ENCODE measurements at regions not wholly inside any gene's neighbourhood (a gene's known extent, or its start where the extent isn't known, plus 50 kb on each side); places are given as distances from the start of the nearest gene placed in this dataset.

DNA sequence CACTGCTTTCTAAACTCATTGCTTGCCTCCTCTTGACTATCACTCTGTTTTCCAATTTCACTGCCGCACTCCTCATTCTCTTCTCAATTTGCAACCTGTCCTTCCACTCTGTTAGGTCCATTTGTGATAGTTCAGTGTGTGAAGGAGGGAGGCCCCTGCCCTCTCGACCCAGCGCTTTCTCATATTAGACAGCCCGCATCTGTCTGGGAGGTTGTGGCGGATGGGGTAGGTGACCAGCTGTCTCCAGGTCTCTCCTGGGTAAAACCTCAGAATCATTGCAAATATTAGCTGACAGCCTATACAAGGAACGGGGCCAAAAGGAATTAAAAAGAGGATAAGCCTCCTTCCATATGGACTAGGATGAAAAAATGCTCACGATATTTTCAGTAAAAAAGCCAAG is 358.3 kb downstream of the SHQ1 start:
- Mint-ChIP-seq H3K4me3 (no peak overlapping the region), H3K4me1 (ENCODE audit: low read depth) (peaks cover 27% of the 10 kb centered on the region), H3K36me3 (ENCODE audit: insufficient read depth) (peaks cover 5% of the 10 kb centered on the region), H3K27me3 (ENCODE audit: low read depth) (no peaks in the 10 kb centered on the region), H3K9me3 (peaks cover 7% of the 10 kb centered on the region)
- no peak for DNase-seq
- no peak for ATAC-seq

DNA sequence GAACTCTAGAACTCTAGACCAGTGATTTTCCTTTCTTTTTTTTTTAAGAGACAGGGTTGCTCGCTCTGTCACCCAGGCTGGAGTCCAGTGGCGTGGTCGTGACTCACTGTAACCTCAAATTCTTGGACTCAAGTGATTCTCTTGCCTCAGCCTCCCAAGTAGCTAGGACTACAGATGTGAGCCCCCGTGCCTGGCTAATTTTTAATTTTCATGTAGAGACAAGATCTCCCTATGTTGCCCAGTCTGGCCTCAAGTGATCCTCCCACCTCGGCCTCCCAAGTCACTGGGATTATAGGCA is 359.6 kb downstream of the SHQ1 start:
- peaks cover 5% of the 10 kb centered on the region for H3K36me3 Mint-ChIP-seq (ENCODE audit: insufficient read depth)
- DNase-seq (no peak), ATAC-seq (no peak)
- H3K27me3 Mint-ChIP-seq (ENCODE audit: low read depth), result no peaks in the 10 kb centered on the region
- H3K4me3 Mint-ChIP-seq, result no peak overlapping the region
- H3K9me3 Mint-ChIP-seq, result peaks cover under 1% of the 10 kb centered on the region
- H3K4me1 Mint-ChIP-seq (ENCODE audit: low read depth), result peaks cover 38% of the 10 kb centered on the region

DNA sequence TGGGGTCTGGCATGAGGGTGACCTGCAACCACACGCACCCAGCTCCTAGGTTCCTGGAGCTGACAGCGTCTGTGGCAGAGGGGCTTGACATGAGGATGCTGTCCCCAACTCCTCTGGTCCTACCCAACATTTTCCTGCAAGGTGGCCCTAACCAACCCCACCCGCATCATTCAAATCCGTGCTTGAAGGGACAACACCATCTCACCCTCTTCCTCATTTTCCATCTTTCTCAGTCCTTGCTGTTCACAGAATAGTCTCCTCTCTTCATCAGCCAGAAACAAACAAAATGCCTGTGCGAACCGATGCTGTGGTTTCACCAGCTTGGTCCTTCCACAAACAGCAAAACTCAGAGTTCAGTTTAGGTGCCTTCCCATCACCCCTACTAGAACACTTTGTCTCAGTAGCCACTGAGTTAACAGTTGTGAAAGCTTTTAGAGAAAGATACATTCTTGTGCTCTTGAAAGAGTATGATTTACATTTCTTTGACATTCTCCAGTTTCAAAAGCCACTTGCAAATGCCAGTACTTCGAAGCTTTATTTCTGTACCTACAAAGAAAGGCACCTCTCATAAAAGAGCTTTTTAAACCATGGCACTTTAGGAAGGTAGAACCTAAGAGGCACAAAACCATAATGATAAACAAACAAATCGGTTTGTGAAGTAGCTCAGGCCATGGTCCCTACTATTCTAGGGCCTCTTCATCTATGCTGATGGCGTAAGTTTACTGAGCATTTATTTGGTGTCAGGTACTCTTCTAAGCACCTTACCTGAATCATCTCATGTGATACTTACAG is 360.1 kb downstream of the SHQ1 start:
- H3K27me3 Mint-ChIP-seq (ENCODE audit: low read depth), result no peaks in the 10 kb centered on the region
- no peak overlapping the region for H3K4me3 Mint-ChIP-seq
- no peaks in the 10 kb centered on the region for H3K9me3 Mint-ChIP-seq
- no peak for DNase-seq
- peaks cover 41% of the 10 kb centered on the region for H3K4me1 Mint-ChIP-seq (ENCODE audit: low read depth)
- H3K36me3 Mint-ChIP-seq (ENCODE audit: insufficient read depth), result peaks cover 5% of the 10 kb centered on the region
- ATAC-seq, result no peak

DNA sequence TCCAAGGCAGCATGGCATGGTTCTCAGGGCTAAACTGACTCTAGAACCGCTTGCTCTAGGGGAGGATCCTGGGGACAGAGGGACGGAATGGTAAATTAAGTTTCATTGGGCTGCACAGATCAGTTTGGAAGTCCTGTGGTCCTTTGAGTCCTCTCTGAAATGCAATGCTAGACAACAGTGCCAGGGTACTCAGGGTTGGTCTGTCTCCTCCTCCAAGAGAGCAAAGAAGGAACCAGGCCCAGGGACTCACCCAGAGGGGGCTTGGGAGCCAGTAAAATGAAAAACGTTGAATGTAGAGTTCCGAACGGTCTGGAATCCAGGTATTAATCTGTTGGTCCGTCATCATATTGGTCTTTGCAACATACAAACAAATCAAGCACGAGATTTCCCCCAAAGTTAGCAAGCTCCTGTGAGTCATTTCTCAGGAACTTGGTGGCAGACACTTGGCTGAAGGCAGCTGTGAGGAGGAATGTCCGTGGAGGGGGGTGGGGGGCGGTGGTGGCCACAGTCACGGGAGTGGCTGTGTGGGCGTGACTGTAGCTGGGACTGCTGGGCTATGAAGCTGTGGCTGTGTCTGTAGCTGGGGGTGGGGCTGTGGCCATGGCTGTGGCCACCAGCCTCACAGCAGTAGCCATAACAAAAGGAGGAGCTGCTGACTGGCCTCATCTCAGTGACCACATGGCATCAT is 361.0 kb downstream of the SHQ1 start:
- ATAC-seq (peak; percentile 30 to 49), DNase-seq (peak; percentile 18)
- Mint-ChIP-seq H3K36me3 (ENCODE audit: insufficient read depth) (peaks cover 5% of the 10 kb centered on the region), H3K4me3 (no peak overlapping the region), H3K9me3 (no peaks in the 10 kb centered on the region), H3K4me1 (ENCODE audit: low read depth) (peaks cover 50% of the 10 kb centered on the region), H3K27me3 (ENCODE audit: low read depth) (no peaks in the 10 kb centered on the region)

DNA sequence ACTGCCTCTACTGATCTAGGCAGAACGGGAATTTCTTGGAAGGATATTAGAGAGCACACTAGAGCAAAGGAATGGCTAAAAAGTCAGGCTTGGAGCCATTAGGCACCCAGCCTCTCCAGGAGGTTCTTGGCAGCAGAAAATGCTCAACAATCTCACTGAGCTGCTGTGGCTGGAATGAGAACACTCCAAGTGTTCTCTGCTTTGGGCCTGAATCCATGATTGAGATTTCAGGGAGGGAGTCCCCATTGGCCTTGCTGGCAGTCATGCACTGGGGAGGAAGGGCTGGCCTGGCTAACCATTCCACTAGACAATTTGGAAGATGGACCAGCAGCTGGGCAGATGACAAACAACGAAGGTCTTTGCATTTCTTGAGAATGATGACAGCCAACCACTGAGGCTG is 362.6 kb downstream of the SHQ1 start:
- no peak overlapping the region for H3K4me3 Mint-ChIP-seq
- ATAC-seq (no peak), DNase-seq (no peak)
- H3K27me3 Mint-ChIP-seq (ENCODE audit: low read depth), result no peaks in the 10 kb centered on the region
- no peaks in the 10 kb centered on the region for H3K9me3 Mint-ChIP-seq
- peaks cover 5% of the 10 kb centered on the region for H3K36me3 Mint-ChIP-seq (ENCODE audit: insufficient read depth)
- H3K4me1 Mint-ChIP-seq (ENCODE audit: low read depth), result peaks cover 60% of the 10 kb centered on the region

DNA sequence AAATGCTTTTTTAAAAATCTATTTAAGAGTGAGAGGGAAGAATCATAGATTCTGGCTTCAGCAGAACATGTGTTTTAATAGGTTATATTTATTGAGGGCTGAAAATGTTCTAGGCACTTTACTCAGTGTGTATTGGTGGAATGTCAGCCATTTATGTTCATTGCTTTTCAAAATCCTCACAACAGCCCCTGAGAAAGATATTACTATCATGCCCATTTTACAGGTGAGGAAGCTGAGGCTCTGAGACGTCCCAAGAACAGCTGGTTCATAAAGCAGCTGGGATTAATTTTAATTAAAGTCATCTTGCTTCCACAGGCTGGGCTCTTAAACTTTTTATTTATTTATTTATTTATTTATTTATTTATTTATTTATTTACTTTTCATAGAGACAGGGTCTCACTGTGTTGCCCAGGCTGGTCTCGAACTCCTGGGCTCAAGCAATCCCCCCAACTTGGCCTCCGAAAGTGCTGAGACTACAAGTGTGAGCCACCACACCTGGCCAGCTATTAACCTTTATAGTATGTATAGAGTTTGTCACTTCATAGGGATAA is 364.6 kb downstream of the SHQ1 start:
- Mint-ChIP-seq H3K4me1 (ENCODE audit: low read depth) (peaks cover 64% of the 10 kb centered on the region), H3K9me3 (no peaks in the 10 kb centered on the region), H3K27me3 (ENCODE audit: low read depth) (no peaks in the 10 kb centered on the region), H3K4me3 (no peak overlapping the region), H3K36me3 (ENCODE audit: insufficient read depth) (peaks cover 5% of the 10 kb centered on the region)
- DNase-seq (no peak), ATAC-seq (no peak)

DNA sequence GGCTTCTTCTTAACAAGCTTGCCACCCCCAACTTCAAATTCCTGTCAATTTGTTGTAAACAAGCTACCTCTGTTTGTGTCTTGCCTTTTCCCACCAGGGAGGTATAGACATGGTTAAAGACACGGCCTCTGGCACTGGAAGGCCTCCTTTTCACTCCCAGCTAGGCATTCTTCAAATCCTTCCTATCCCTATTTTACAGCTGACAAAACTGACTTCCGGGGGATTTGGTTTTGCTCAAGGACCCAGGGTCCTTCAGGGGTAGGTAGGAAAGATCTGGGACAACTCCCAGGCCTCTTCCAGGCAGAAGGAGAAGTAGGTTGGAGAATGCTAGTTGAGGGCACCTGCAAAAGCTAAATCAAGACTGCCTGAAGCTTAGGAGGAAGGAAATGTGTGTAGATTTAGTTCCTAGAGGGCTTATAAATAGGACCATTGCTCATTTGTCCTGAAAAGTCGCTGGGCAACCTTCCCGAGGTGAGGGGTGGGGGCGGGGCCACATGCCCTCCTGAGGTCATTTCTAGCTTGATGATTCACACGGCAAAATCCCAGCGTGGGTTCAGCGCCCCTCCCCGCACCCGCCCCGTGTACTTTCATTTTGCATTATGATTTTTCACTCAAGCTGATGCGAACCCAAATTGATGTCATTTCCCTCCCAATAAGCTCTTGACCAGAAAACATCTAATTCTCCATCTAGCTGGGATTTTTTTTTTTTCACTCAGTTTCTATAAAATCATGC is 365.5 kb downstream of the SHQ1 start:
- Mint-ChIP-seq H3K9me3 (no peaks in the 10 kb centered on the region), H3K36me3 (ENCODE audit: insufficient read depth) (peaks cover 5% of the 10 kb centered on the region), H3K4me1 (ENCODE audit: low read depth) (peaks cover 58% of the 10 kb centered on the region), H3K4me3 (peak overlapping the region; percentile 62), H3K27me3 (ENCODE audit: low read depth) (no peaks in the 10 kb centered on the region)
- DNase-seq (peak; percentile 75), ATAC-seq (peak; percentile 44 to 48)

DNA sequence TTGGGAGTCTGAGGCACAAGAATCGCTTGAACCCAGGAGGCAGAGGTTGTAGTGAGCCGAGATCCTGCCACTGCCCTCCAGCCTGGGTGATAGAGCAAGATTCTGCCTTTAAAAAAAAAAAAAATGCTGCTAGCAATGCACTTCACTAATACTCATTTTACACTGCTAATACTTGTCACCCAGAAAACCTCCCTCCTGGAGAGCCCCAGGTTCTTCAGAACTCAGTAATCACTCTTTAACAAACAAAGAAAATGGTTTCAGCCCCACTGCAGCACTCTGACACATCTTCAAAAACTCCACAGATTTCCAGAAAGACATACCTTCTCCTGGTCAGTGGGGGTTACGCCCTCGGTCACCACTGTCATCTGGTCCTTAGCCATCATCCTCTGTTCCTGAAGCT is 366.7 kb downstream of the SHQ1 start:
- no peak overlapping the region for H3K4me3 Mint-ChIP-seq
- peaks cover 48% of the 10 kb centered on the region for H3K4me1 Mint-ChIP-seq (ENCODE audit: low read depth)
- peak; percentile 39 to 50 for ATAC-seq
- peaks cover 5% of the 10 kb centered on the region for H3K36me3 Mint-ChIP-seq (ENCODE audit: insufficient read depth)
- DNase-seq, result no peak
- no peaks in the 10 kb centered on the region for H3K9me3 Mint-ChIP-seq
- H3K27me3 Mint-ChIP-seq (ENCODE audit: low read depth), result no peaks in the 10 kb centered on the region

DNA sequence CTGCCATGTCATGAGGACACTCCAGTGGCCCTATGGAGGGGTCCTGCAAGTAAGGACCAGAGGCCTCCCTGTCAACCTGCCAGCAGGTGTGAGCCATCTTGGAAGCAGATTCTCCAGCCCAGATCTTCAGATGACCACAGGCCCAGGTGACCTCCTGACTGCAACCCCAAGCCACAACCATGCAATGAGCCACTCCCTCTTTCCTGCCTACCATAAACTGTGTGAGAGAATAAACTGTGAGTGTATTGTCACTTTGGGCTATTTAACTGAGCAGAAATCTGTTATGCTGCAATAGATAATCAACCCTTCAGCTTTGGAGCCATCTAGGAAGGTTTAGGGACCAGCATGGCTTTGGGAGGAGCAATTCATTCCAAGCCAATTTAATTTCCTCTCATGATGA is 367.9 kb downstream of the SHQ1 start:
- no peak overlapping the region for H3K4me3 Mint-ChIP-seq
- no peaks in the 10 kb centered on the region for H3K27me3 Mint-ChIP-seq (ENCODE audit: low read depth)
- H3K9me3 Mint-ChIP-seq, result no peaks in the 10 kb centered on the region
- ATAC-seq (no peak), DNase-seq (no peak)
- H3K36me3 Mint-ChIP-seq (ENCODE audit: insufficient read depth), result peaks cover 1% of the 10 kb centered on the region
- H3K4me1 Mint-ChIP-seq (ENCODE audit: low read depth), result peaks cover 41% of the 10 kb centered on the region

DNA sequence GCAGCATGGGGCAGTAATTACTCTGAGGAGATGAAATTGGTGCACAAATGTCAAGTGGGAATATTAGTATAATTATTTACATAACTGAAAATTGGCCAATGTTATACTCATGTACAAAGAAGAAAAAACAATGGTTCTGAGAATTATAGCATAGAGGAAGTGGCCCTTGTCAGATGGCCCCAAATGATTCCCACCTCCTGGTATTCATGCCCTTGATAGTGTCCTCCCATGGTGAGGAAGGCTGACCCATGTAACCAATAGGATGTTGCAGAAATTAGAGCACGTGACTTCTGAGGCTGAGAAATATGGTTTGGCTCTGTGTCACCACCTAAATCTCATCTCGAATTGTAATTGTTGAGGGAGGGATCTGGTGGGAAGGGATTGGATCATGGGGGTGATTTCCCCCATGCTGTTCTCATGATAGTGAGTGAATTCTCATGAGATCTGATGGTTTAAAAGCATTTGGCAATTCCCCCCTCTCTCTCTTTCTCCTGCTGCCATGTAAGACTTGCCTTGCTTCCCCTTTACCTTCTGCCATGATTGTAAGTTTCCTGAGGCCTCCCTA is 368.5 kb downstream of the SHQ1 start:
- Mint-ChIP-seq H3K36me3 (ENCODE audit: insufficient read depth) (no peaks in the 10 kb centered on the region), H3K9me3 (no peaks in the 10 kb centered on the region), H3K4me3 (no peak overlapping the region), H3K27me3 (ENCODE audit: low read depth) (no peaks in the 10 kb centered on the region), H3K4me1 (ENCODE audit: low read depth) (peaks cover 39% of the 10 kb centered on the region)
- DNase-seq (no peak), ATAC-seq (no peak)

DNA sequence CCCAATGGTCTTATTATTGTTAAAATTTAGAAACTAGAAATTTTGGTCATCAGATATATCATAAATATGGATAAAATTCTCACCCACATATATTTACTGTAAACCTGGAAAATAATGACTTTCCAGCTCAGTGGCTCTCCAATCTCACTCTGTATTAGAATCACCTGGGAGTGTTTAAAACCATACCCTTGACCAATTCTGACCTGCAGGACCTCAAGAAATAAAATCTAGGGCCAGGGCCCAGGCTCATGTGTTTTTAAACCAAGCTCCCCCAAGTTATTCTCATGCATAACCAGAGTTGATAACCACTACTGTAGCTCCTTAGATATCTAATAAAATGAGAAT is 372.1 kb downstream of the SHQ1 start:
- H3K36me3 Mint-ChIP-seq (ENCODE audit: insufficient read depth), result no peaks in the 10 kb centered on the region
- no peak overlapping the region for H3K4me3 Mint-ChIP-seq
- H3K4me1 Mint-ChIP-seq (ENCODE audit: low read depth), result peaks cover 20% of the 10 kb centered on the region
- H3K9me3 Mint-ChIP-seq, result no peaks in the 10 kb centered on the region
- peaks cover 4% of the 10 kb centered on the region for H3K27me3 Mint-ChIP-seq (ENCODE audit: low read depth)
- ATAC-seq (no peak), DNase-seq (no peak)

DNA sequence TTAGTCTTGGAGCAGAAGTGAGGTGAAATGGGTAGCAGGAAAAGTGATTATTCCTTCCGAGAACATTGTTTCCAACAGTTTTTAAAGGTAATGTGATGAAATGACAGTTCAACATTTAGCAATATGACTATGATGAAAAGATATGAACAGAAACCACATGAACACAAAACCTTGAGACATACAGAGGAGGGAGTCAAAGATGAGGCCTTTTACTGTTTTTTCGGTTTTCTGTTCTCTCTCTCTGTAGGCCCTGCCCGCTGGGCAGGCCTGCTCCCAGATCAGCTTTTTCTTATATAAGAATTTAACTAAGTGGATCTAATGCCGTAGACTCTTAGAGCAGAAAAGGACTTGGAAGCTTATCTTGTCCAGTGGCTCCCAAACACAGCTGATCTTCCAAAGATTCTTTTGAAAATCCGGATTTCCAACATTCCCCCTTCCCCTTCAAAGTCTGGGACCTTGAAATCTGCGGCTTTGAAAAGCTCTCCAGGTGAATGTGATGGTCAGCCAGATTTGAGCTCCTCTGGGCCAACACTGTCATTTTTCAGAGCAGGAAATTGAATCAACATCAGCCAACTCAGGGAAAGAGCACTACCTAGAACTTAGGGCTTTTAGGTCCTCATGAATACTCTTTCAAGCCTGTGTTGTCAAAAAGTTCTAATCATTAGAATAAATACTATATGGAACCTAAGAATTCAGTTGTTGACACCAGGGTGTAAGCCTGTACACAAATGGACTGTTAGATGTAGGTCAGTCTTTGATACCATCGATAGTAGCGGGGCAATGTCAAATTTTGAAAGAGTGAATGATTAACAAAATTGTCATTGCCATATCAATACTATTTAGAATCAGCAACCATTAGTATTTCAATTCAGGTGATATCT is 372.7 kb downstream of the SHQ1 start:
- Mint-ChIP-seq H3K9me3 (no peaks in the 10 kb centered on the region), H3K4me1 (ENCODE audit: low read depth) (peaks cover 16% of the 10 kb centered on the region), H3K36me3 (ENCODE audit: insufficient read depth) (no peaks in the 10 kb centered on the region), H3K4me3 (no peak overlapping the region), H3K27me3 (ENCODE audit: low read depth) (peaks cover 4% of the 10 kb centered on the region)
- DNase-seq (no peak), ATAC-seq (peak; percentile 64 to 65)

DNA sequence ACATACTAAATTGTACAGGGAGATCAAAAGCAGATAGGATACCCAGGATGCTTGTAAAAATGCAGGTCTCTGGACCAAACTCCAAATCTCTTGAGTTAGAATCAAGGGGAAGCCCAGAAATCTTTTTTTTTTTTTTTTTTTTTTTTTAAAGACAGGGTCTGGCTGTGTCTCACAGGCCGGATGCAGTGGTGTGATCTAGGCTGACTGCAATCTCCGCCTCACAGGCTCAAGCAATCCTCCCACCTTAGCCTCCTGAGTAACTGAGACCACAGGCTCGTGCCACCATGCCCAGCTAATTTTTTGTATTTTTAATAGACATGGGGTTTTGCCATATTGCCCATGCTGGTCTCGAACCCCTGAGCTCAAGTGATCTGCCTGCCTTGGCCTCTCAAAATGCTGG is 373.5 kb downstream of the SHQ1 start:
- peaks cover 1% of the 10 kb centered on the region for H3K9me3 Mint-ChIP-seq
- no peaks in the 10 kb centered on the region for H3K36me3 Mint-ChIP-seq (ENCODE audit: insufficient read depth)
- peaks cover 4% of the 10 kb centered on the region for H3K27me3 Mint-ChIP-seq (ENCODE audit: low read depth)
- peaks cover 13% of the 10 kb centered on the region for H3K4me1 Mint-ChIP-seq (ENCODE audit: low read depth)
- ATAC-seq (no peak), DNase-seq (no peak)
- no peak overlapping the region for H3K4me3 Mint-ChIP-seq

DNA sequence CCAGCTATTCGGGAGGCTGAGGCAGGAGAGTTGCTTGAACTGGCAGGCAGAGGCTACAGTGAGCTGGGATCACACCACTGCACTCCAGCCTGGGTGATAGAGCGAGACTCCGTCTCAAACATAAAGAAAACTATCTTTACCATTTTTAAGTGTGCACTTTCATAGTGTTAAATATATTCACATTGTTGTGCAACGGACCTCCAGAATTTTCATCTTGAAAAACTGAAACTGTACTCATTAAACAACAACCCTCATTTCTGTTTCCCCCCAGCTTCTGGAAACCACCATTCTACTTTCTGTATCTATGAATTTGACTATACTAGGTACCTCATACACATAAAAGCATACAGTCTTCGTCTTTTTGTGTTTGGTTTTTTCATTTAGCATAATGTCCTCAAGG is 375.1 kb downstream of the SHQ1 start:
- no peaks in the 10 kb centered on the region for H3K36me3 Mint-ChIP-seq (ENCODE audit: insufficient read depth)
- no peak for DNase-seq
- H3K4me1 Mint-ChIP-seq (ENCODE audit: low read depth), result peaks cover 13% of the 10 kb centered on the region
- ATAC-seq, result peak; percentile 69 to 76
- H3K27me3 Mint-ChIP-seq (ENCODE audit: low read depth), result peaks cover 6% of the 10 kb centered on the region
- no peak overlapping the region for H3K4me3 Mint-ChIP-seq
- H3K9me3 Mint-ChIP-seq, result peaks cover 3% of the 10 kb centered on the region

Measured in activated T-cell treated with anti-CD3 and anti-CD28 coated beads, Interleukin-2, amount 50 U/mL, for 4 hours (primary cell).